Stimulated activated CD4-positive, alpha-beta T cell treated with anti-CD3 and anti-CD28 coated beads, TNF-alpha, amount 100 ng/mL, for 24 hours (primary cell): ENCODE measurements at regions not wholly inside any gene's neighbourhood (a gene's known extent, or its start where the extent isn't known, plus 50 kb on each side); places are given as distances from the start of the nearest gene placed in this dataset.
"Not testable (repeated sequence)": the region's sequence is repeated elsewhere in the genome, so short reads cannot be mapped to it uniquely, and the experiment has no call there.

Source experiments
- DNase-seq, 3 experiments: peaks; one replicate each; pipeline ENCODE4 v3.0.0-alpha.2; 2020; ENCODE audit warnings: low read depth in 3 of 3

- DNase-seq: no peak
Observed at GRCh38 chr19:27894906-27895754, 1317.8 kb downstream of the UQCRFS1 start.

- DNase-seq: no peak
Observed at GRCh38 chr19:27892500-27892899, 1320.5 kb downstream of the UQCRFS1 start.

GRCh38 chr19:27891411-27891810 is 1321.5 kb downstream of the UQCRFS1 start:
- no peak for DNase-seq

- DNase-seq: no peak
Observed at GRCh38 chr19:27890696-27891095, 1322.3 kb downstream of the UQCRFS1 start.

GRCh38 chr19:27890206-27890605 is 1322.7 kb downstream of the UQCRFS1 start:
- no peak for DNase-seq

GRCh38 chr19:27889156-27889555 is 1323.8 kb downstream of the UQCRFS1 start:
- DNase-seq: no peak

- no peak for DNase-seq
Observed at GRCh38 chr19:27887946-27888345, 1325.0 kb downstream of the UQCRFS1 start.

- no peak for DNase-seq
Observed at GRCh38 chr19:27885359-27885758, 1327.6 kb downstream of the UQCRFS1 start.

- DNase-seq: no peak
Observed at GRCh38 chr19:27884376-27884775, 1328.6 kb downstream of the UQCRFS1 start.

- DNase-seq: no peak
Observed at GRCh38 chr19:27881213-27881612, 1331.7 kb downstream of the UQCRFS1 start.

GRCh38 chr19:27876976-27877512 is 1335.9 kb downstream of the UQCRFS1 start:
- no peak for DNase-seq

- DNase-seq: no peak
Observed at GRCh38 chr19:27876489-27876888, 1336.5 kb downstream of the UQCRFS1 start.

- no peak for DNase-seq
Observed at GRCh38 chr19:27872370-27872769, 1340.6 kb downstream of the UQCRFS1 start.

GRCh38 chr19:27870293-27870692 is 1342.7 kb downstream of the UQCRFS1 start:
- DNase-seq: no peak

GRCh38 chr19:27868007-27868406 is 1344.9 kb downstream of the UQCRFS1 start:
- DNase-seq: no peak

GRCh38 chr19:27865927-27866777 is 1346.8 kb downstream of the UQCRFS1 start:
- no peak for DNase-seq

GRCh38 chr19:27861411-27861975 is 1351.5 kb downstream of the UQCRFS1 start:
- DNase-seq: no peak

GRCh38 chr19:27860309-27860934 is 1352.5 kb downstream of the UQCRFS1 start:
- DNase-seq: no peak

- DNase-seq: no peak
Observed at GRCh38 chr19:27859689-27860088, 1353.3 kb downstream of the UQCRFS1 start.

- DNase-seq: no peak
Observed at GRCh38 chr19:27858981-27859581, 1353.9 kb downstream of the UQCRFS1 start.

- DNase-seq: not testable (repeated sequence)
Observed at GRCh38 chr19:27852931-27853330, 1360.0 kb downstream of the UQCRFS1 start.
